ENCODE measurements at regions not wholly inside any gene's neighbourhood (a gene's known extent, or its start where the extent isn't known, plus 50 kb on each side); places are given as distances from the start of the nearest gene placed in this dataset.

GRCh38 chr5:68770551-68770950, 323.3 kb upstream of the SLC30A5 start:
- no peak for TF ChIP-seq REST (IDR thresholded peaks at IDR 0.05; ENCODE audit: insufficient read depth in 1 of 2, low read depth in 2 of 2, low read length in 2 of 2)
- no peak for TF ChIP-seq POLR2AphosphoS5 (IDR thresholded peaks at IDR 0.05; ENCODE audit: low read depth, low read length)
- TF ChIP-seq SIN3A (IDR thresholded peaks at IDR 0.05; ENCODE audit: borderline replicate concordance, insufficient read depth, low read length) = no peak

Measured in PFSK-1 (cell line).